Hepatocyte (in vitro differentiated cells): ENCODE measurements at regions not wholly inside any gene's neighbourhood (a gene's known extent, or its start where the extent isn't known, plus 50 kb on each side); places are given as distances from the start of the nearest gene placed in this dataset.

ENCODE experiments used
- CTCF ChIP-seq: fragments of 200-600 bp; sonication (generic); IDR thresholded peaks from 2 replicates; pipeline ENCODE4 v1.5.1; 2016; ENCODE audit warnings: antibody characterized with exemption, mild to moderate bottlenecking; ENCODE audit not compliant: poor library complexity
- EZH2 ChIP-seq: fragments of 200-600 bp; sonication (generic); IDR thresholded peaks from 2 replicates; pipeline ENCODE4 v1.6.1; 2016; ENCODE audit warnings: antibody characterized with exemption, mild to moderate bottlenecking, borderline replicate concordance

GRCh38 chr9:134563397-134563796 is 78.2 kb upstream of the COL5A1 start:
- TF ChIP-seq CTCF (no peak), EZH2 (no peak)
